DMS53 treated with DMSO at 0.1 percent for 48 hours (cell line): ENCODE measurements at regions not wholly inside any gene's neighbourhood (a gene's known extent, or its start where the extent isn't known, plus 50 kb on each side); places are given as distances from the start of the nearest gene placed in this dataset.

Experiments used
- DNase-seq: peaks from one replicate; lab custom pipeline; 2025; ENCODE audit not compliant: unreplicated experiment; lab: John Stamatoyannopoulos, UW

DNA sequence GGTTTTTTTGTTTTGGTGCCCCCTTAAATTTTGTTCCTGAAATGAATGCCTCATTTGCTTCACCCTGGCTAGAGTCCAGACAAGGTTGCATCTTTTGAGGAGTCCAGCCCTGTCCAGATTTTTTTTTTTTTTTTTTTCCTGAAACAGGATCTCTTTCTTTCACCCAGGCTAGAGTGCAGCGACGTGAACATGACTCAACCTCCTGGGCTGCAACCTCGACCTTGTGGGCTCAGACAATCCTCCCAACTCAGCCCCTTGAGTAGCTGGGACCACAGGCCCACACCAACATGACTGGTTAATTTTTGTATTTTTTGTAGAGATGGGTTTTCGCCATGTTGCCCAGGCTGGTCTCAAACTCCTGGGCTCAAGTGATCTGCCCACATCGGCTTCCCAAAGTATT lies 469.0 kb upstream of the BRINP1 start:
- DNase-seq: no peak

DNA sequence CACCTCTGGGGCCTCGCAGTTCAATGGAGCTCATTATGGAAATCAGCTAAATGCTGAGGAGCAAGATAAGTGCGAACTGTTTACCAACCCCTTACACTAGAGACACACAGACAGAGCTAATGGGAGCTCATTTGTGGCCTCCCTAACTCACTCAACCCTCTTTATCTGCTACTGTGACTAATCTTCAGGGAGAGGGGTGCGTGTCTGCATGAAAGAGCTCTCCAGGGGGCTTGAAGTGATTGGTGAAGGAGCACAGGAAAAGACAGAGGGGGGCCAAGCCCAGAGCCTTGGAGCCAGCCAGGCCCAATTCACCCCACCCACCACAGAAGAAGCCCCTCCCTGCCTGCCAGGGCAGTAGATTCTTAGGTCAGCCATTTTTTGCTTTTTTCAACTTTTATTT lies 466.8 kb upstream of the BRINP1 start:
- no peak for DNase-seq

DNA sequence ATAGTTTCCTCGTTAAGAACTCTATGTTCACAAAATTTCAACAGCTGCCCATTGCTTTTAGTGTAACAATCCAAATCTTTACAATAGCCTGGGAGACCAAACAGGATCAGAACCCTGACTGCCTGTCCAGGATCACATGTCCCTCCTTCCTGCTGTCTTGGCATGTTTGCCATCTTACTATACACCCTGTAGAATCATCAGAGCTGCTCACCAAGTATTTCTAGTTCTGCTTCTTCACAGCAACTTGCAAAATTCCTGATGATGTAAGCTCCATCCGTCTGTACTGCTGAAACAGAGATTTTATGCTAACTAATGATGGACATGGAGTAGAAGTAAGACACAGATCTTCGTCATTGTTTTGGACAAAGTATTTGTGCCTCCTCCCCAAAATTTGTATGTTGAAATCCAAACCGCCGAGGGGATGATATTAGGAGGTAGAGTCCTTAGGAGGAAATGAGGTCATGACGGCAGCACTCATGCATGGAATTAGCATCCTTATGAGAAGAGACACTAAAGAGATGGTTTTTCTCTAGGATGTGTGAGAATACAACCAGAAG lies 464.9 kb upstream of the BRINP1 start:
- DNase-seq: no peak

DNA sequence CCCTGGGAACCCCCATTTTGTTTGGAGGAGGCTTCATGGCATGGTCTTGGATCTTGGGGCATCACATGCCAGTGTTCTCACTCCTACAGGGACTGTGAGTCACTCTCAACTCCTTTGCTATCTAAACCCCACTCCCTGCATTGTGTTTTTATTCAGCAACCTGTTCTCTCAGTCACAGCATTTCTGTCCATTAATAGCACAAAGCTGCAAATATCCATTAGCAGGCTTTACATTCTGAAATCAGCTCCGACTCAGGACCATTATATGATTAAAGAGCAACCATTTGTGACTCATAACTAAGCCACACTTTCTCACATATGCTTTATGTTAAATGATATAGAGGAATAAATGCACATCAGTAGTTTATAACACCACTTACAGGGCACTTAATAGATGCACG lies 462.1 kb upstream of the BRINP1 start:
- DNase-seq: no peak

DNA sequence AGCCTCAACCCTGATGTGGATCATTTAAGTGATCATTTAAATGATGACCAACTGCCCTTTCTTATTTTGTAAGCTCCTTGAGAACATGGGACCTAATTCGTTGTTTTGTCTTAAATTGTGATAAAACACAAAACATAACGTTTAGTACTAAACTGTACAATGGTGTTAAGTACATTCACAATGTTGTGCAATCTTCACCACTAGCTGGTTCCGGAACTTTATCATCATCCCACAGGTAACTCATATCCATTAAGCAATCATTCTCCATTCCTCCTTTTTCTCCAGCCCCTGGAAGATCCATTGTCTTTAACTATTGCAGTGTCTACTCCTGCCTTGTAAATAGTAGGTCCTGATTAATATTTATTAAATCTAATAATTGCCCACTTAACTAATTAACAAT lies 460.5 kb upstream of the BRINP1 start:
- no peak for DNase-seq

DNA sequence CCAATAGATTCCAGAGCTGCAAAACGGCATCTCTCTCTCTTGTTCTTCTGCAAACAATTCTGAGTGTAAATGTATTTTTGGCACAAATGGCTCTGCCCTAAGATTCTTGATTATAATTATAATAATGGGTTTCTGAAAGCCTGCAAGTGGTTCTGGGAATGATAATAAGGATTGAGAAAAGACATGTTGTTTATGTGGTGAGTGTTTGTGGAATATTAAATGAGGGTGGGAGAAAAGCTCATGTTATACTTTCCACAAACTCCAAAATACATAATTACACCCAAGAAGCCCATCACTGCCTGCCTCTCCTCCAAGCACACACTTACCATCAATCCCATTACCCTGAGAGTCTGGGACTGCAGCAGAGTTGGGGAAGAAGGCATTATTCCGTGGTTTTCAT lies 460.0 kb upstream of the BRINP1 start:
- DNase-seq: no peak

DNA sequence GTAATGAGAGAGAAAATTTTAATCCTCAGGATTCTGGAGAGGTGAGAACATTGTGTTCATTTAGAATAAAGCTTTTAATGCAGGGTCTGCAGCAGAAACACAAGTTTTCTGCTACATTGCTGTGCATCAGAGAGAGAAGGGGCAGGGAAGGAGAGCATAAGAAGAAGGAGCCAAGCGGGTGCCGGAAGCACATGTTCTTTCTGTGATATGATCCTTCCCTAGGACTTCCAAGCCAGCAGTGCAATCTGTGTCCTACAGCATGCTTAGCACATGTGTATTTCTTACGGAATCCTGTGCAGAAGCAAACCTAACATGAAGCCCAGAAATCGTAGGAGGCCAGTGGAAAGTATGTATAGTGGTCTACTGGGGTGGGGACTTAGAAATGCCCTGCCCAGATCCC lies 458.3 kb upstream of the BRINP1 start:
- no peak for DNase-seq

DNA sequence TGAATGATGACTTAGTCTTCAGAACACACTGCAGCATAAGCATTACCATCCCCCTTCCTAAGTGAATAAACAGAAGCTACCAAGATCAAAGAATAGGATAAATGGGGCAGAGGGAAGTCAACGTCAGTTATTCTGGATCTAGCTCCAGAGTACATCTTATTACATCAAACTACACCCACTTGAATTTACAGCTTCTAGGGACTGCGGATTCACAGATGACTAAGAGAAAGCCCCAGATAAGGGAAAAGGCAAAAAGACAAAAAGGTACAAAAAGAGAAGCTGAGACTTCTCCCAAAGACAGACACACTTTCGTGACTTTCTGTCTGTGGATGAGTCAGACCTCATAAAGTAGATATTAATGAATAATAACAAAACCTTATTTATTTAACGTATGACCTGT lies 457.9 kb upstream of the BRINP1 start:
- DNase-seq: no peak

DNA sequence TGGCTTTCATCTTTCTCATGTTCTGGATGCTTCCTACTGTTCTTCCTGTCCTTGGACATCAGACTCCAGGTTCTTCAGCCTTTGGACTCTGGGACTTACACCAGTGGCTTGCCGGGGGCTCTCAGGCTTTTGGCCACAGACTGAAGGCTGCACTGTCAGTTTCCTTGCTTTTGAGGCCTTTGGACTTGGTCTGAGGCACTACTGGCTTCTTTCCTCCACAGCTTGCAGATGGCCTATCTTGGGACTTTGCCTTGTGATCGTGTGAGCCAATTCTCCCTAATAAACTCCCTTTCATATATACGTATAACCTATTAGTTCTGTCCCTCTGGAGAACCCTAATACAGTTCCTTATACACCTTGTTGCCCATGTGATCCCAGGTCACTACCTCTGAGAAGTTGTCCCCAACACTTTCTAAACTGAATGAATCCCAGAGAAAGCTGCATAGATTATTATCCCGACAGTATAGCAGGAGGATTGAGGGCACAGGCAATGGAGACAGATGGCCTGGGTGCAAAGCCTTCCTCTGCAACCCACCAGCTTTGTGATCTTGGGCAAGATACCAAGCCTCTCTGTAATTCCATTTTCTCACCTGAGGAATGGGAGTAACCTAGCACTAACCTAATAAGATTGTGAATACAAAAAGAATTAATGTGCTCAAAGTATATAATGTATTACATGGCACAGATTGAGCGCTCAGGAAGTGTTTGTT lies 449.6 kb upstream of the BRINP1 start:
- DNase-seq: no peak

DNA sequence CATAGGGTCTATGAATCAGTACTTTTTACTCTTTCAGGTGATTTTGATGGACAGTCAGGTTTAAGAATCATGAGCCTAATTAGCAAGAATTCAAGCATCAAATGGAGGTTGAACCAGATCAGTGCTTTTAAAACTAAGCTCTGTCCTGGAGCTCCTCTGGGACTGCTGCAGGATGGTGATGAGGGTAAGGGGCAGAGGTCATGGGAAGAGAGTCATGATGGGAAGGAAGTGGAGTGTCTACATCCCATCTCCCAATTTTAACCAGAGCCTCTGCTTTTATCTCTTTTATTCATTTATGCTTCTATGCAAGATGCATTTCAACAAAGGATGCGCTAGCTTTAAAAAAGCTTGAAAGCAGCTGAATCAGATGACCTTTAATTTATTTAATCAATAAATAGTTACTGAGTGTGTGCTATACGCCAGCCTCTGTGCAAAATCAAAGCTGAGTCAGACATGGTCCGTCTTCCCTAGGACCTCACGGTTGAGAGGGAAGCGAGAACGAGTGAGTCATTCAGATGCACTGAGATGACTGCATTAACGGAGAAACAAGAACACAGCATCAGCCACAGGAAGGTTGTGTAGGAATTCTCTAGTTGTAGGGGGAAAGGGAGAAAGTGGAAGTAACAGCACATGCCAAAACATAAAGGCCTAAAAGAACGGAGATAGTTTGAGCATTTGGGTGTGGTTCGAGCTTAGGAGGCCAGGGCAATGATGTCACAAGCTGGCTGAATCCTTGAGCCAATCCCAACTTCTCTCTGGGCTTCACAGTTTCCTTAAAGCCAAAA lies 441.6 kb upstream of the BRINP1 start:
- peak; percentile 13 for DNase-seq

DNA sequence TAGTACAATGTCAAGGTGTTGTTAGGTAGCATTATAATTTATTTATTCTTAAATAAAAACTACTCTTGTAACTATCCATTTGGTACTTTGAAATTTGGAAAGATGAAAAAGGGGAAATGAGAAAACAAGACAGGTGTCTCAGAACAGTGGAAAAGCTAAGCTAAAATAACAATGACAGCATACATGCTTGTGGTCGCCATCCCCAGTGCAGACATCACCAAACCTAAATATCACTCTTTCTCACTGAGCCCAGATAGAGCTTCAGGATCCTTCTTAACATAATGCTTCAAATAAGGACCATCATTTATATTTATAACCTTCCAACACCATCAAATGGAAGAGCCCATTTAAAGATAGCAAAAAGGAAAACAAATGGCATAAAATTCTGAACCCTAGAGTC lies 434.4 kb upstream of the BRINP1 start:
- no peak for DNase-seq

DNA sequence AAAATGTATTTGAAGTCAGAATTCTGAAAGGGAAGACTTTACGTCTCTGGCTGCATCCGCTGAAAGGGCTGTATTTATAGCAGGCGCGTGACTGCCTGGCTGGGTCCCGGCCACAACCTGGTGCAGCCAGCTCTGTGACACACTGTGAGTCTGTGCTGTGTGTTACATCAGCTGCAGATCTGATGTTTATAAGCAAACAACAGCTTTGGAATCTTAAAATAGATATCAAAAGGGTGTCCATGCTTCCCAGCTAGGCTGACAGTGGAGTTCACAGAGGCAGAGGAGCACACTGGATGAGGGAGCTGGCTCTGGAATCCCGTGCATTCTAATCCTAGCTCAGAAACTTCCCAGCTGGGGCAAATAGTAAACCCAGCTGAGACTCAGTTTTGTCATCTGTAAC lies 433.4 kb upstream of the BRINP1 start:
- DNase-seq: peak; percentile 62

DNA sequence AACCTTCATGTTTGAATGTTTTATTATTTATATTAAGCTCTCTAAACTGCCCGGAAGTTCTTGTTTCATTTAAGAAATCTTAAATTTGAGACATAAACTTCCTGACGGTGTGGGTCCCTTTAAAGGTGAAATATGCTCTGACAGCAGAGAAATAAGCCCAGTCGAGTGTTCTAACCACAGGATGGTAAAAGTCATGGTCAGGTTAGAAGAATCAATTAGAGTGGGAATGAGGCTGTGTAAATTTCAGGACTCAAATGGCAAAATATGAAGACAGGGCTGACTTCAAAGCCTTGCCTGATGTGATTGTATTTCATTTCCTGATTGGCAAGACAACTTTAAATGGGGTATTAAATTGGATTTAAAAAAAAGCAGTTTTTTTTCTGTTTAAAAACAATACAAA lies 432.9 kb upstream of the BRINP1 start:
- no peak for DNase-seq

DNA sequence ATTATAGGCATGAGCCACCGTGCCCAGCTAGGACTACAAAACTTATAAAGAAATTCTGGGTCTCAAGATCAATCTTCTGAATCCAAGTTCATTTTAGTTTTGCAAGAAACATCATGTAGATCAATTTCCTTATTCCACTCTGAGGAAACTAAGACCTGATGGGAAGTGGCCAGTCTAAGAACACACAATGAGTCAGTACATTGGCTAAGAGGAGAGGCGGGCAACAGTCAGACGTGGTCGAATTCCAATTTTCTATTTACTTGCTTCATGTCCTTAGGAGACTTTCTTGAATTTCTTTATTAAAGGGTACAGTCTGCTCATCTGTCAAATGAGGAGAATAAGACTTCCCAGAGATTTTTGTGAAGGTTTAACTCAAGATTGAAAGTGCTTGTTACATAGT lies 432.1 kb upstream of the BRINP1 start:
- no peak for DNase-seq

DNA sequence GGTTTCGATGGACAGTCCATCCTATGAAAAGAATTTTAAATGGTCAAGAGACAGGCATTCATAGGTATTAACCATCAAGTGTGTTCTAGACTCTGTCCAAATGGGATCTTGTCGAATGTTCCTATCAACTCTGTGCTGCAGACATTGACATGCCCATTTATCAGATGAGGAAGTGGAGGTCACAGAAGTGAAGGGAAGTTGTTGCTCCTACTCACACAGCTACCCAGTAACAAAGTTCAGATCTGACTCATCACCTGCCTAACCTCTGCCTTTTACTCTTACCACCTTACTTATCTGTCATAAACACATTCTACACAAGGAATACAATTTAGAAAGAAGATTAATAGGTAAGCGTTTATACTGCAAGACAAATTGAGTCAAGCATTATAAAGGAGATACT lies 426.2 kb upstream of the BRINP1 start:
- DNase-seq: no peak

DNA sequence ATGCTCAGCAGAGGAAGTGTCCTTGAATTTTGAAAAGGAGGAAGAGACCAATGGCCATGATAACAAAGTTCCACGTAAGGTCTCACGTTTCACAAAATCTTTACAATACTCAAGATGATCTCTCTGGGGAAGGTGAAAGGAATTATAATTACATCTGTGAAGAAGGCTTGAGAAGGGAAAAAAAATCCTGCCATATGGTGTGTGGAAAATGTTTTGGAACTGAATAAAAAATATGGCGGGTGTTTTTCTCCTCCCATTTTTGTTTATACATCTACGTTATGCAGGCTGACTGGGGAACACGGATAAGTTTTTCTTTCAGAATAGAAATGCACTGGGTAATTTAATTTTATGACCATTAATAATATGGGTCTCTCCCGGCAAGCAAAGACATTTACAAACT lies 425.6 kb upstream of the BRINP1 start:
- no peak for DNase-seq

DNA sequence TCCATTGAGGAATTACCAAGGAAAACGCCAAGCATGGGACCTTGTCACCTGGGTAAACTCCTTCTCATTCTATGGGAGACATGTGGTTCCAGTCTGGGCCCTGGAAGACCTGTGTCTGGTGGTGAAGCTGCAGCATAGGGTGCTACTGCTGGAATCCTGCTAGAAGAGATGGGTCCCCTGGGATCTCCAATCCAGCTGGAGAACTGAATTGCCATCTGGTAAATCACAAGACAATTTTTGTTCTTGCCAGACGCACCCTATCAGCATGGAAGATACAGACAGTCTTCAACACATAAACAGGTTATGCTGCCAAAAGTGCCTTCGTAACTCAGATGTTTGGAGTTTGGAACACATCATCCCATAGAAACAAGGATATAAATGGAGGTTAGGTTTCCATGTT lies 424.0 kb upstream of the BRINP1 start:
- no peak for DNase-seq

DNA sequence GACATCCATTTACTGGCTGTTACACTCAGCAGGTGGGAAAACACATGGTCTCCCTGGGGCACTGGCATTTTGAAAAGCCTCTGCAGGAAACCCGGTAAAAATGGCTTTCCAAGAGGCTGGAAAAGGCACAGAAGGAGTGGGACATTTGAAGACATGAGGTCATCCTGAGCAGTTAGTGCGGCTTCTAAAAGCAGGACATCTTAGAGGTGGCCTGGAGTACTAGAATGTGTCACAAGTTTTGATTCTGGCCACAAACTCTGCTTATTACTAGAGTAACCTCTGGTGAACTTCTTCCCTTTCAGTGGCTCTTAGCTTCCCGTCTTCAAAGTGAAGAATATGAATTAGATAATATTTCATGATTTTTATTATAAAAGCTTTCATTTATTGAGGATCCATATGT lies 423.0 kb upstream of the BRINP1 start:
- no peak for DNase-seq

DNA sequence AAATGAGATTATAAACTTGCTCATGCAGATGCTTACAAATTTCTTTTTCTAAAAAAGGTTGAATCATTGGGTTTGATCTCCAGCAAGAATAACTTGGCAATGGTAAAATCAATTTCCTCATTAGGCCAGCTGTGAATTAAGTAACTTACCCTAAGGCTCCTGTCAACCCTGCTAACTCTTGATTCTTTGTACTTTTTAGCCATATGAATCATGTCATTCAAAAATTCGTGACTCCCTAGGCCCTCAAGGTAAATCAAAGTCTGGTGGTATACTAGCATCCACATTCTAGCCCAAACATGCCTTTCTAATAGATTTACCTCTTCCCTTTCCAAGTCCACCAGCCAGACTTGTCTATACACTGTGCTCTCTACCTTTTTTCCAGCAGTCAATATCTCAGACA lies 420.8 kb upstream of the BRINP1 start:
- DNase-seq: no peak

DNA sequence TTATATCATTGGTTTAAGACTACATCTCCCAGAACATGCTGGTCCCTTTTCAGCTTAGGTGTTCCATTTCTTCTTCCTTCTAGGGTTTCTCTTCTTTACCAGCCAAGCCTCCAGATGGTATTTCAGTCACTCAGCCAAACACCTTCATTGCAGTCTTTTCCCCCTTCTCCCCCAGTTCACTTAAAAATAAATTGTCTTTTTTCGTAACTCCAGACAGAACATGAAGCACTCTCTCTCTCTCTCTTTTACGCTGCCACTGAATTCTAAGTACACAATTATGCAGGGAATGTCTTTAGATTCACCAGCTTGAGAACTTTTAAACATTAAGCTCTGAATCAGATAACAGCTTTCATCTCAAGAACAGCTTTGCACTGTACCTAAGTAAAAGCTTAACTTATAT lies 419.7 kb upstream of the BRINP1 start:
- no peak for DNase-seq

DNA sequence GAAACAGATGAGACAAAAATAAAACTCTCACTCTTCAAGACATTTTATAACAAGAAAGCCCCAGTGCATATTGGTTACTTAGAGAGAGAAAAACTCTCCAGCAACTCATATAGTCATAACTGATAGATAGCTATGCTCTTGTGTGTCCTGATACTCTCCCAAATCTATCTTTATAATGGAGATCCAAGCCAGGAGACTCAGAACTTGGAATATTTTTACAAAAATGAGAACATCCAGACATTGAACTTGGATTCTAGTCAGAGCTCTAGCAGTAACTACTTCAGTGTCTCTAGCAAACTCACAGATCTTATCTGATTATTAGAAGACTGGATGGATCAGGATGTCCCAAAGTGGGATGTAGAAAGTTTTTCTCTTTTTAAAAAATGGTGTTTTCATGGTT lies 412.7 kb upstream of the BRINP1 start:
- no peak for DNase-seq

DNA sequence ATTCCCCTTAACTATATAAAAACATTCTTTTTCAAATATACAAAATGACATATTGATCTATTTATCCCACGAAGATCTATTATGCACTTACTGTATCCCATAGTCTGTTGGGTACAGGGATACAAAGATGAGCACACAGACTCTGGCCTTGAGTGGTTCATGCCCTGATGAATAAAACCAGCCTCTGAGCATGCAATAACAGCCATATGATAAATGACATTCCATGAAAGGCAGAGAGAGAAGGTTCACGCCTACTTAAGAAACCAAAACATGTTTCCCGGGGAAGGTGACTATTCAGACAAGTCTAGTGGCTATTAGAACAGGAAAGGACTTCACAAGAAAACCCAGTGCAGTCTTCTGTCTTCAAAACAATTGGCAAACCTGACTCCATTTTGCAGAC lies 406.2 kb upstream of the BRINP1 start:
- DNase-seq: no peak

DNA sequence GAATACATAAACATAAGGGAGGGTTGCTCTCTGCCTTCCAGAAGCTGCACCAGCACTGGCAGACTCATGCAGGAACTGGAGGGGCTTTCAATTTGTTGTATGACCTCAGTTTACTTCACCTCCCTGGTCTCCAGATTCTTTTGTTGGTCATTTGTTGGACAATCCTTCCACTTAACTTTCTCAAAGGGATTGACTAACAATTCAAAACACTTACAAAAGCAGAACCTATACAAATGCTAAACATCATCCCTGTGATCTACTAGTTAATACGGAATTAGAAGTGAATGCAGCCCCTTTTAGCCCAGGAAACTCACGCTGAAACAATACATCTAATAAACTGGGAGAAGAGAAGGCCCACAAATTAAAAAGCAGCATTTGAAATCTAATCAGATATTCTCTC lies 404.6 kb upstream of the BRINP1 start:
- no peak for DNase-seq
